Osteocyte (in vitro differentiated cells): ENCODE measurements at regions not wholly inside any gene's neighbourhood (a gene's known extent, or its start where the extent isn't known, plus 50 kb on each side); places are given as distances from the start of the nearest gene placed in this dataset.
"Not testable (repeated sequence)": the region's sequence is repeated elsewhere in the genome, so short reads cannot be mapped to it uniquely, and the experiment has no call there.

Experiments
- DNase-seq: peaks from one replicate; pipeline ENCODE4 v3.0.0; 2021; ENCODE audit warnings: mixed read lengths; ENCODE audit not compliant: unreplicated experiment; ENCODE audit errors: extremely low spot score
- H3K27ac Mint-ChIP-seq: one replicate; pipeline ENCODE4 v1.8.0; 2021; ENCODE audit warnings: mild to moderate bottlenecking, mixed read lengths; ENCODE audit not compliant: unreplicated experiment
- H3K27me3 Mint-ChIP-seq: one replicate; pipeline ENCODE4 v1.8.0; 2021; ENCODE audit warnings: mixed read lengths; ENCODE audit not compliant: unreplicated experiment
- H3K36me3 Mint-ChIP-seq: one replicate; pipeline ENCODE4 v1.8.0; 2021; ENCODE audit warnings: mixed read lengths; ENCODE audit not compliant: unreplicated experiment
- H3K4me1 Mint-ChIP-seq: one replicate; pipeline ENCODE4 v1.8.0; 2021; ENCODE audit warnings: mixed read lengths; ENCODE audit not compliant: unreplicated experiment
- H3K4me3 Mint-ChIP-seq: one replicate; pipeline ENCODE4 v1.8.0; 2021; ENCODE audit warnings: mild to moderate bottlenecking, moderate library complexity, mixed read lengths; ENCODE audit not compliant: unreplicated experiment
- H3K9me3 Mint-ChIP-seq: one replicate; pipeline ENCODE4 v1.8.0; 2021; ENCODE audit warnings: mixed read lengths; ENCODE audit not compliant: unreplicated experiment
- TF ChIP-seq, protein P1 (sequence below): fragments of 200-600 bp; sonication (generic); IDR thresholded peaks from 2 replicates; pipeline ENCODE4 v1.5.0; 2021; ENCODE audit warnings: antibody characterized with exemption, mild to moderate bottlenecking, moderate library complexity

DNA sequence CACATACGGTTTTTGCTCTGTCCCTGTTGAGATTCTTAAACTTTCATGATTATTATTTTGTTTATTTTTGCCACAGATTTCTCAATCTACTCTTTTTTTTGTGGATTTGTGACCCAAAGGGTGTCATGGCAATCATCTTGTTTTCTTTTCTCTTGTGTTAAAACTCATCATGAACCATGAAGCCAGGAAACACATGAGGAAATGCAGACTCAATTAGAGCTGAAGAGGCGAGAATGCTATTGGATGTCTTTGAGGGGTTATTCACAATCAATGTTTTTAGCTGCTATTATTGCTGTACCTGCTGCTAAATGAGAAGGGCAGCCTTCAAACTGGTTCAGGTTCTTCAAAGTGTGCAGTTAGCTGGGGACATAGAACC is 99.5 kb upstream of the MMADHC start:
- H3K27ac Mint-ChIP-seq, result peak overlapping the region; percentile 89
- no peak overlapping the region for H3K4me3 Mint-ChIP-seq
- TF ChIP-seq, protein P1, sequence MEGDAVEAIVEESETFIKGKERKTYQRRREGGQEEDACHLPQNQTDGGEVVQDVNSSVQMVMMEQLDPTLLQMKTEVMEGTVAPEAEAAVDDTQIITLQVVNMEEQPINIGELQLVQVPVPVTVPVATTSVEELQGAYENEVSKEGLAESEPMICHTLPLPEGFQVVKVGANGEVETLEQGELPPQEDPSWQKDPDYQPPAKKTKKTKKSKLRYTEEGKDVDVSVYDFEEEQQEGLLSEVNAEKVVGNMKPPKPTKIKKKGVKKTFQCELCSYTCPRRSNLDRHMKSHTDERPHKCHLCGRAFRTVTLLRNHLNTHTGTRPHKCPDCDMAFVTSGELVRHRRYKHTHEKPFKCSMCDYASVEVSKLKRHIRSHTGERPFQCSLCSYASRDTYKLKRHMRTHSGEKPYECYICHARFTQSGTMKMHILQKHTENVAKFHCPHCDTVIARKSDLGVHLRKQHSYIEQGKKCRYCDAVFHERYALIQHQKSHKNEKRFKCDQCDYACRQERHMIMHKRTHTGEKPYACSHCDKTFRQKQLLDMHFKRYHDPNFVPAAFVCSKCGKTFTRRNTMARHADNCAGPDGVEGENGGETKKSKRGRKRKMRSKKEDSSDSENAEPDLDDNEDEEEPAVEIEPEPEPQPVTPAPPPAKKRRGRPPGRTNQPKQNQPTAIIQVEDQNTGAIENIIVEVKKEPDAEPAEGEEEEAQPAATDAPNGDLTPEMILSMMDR, result no peak
- no peak for DNase-seq
- H3K27me3 Mint-ChIP-seq, result no peaks in the 10 kb centered on the region
- peaks cover 36% of the 10 kb centered on the region for H3K4me1 Mint-ChIP-seq
- H3K9me3 Mint-ChIP-seq, result peaks cover 12% of the 10 kb centered on the region
- peaks cover 3% of the 10 kb centered on the region for H3K36me3 Mint-ChIP-seq

DNA sequence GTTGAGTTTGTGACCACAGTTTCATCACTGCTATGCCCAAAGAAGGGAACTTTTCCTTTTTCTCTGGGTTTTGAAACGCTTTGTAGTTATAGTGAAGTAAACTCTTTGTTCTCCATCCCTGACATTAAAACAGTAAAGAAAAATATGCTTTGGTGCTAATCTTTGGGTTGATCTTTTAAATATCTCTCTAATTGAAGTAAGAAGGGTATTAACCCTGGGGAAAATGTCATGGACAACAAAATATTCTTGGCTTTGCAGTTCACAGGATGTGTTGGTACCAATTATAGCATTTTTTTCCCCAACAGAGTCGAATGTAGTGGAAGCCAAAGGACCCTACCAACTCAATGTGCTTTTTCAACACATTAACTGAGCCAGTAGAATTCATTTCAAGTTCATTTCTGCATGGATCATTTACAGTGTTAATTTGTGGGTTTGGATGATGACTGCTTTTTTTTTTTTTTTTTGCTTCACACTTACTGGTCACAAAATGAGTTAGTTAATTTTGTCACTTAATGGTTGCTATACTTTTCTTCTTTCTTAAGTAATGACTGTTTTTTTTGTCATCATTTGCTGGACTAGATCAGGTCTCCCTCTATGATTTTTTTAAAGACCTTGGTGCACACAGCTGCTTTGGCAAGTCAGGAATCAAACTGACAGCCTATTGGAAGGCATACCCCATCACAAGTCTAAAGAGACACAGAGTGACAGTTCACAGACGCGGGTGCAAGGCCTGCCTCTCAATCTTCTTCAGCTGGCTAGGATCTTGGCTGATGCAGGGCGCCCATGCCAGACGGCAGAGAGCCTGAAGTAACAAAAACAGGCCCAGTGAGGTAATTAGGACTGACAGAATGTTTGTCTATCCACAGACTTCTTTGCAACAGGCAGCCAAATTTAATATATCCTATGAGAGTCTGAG is 98.8 kb upstream of the MMADHC start:
- Mint-ChIP-seq H3K36me3 (peaks cover 3% of the 10 kb centered on the region), H3K4me1 (peaks cover 32% of the 10 kb centered on the region), H3K27ac (peak overlapping the region; percentile 89), H3K9me3 (peaks cover 12% of the 10 kb centered on the region), H3K4me3 (no peak overlapping the region), H3K27me3 (no peaks in the 10 kb centered on the region)
- DNase-seq, result no peak
- TF ChIP-seq, protein P1, result no peak

DNA sequence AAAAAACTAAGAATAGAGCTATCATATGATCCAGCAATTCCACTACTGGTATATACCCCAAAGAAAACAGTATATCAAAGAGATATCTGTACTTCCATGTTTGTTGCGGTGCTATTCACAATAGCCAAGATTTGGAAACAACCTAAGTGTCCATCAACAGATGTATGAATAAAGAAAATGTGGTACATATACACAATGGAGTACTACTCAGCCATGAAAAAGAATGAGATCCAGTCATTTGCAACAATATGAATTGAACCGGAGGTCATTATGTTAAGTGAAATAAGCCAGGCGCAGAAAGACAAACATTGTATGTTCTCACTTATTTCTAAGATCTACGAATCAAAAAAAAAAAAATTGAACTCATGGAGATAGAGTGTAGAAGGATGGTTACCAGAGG is 97.8 kb upstream of the MMADHC start:
- Mint-ChIP-seq H3K4me1 (peaks cover 26% of the 10 kb centered on the region), H3K27ac (peak overlapping the region; percentile 12)
- not testable (repeated sequence) for DNase-seq, H3K36me3 Mint-ChIP-seq, H3K27me3 Mint-ChIP-seq, H3K4me3 Mint-ChIP-seq, H3K9me3 Mint-ChIP-seq

GRCh38 chr2:149679286-149679685 is 91.7 kb upstream of the MMADHC start:
- Mint-ChIP-seq H3K36me3 (peaks cover under 1% of the 10 kb centered on the region), H3K27me3 (no peaks in the 10 kb centered on the region)

DNA sequence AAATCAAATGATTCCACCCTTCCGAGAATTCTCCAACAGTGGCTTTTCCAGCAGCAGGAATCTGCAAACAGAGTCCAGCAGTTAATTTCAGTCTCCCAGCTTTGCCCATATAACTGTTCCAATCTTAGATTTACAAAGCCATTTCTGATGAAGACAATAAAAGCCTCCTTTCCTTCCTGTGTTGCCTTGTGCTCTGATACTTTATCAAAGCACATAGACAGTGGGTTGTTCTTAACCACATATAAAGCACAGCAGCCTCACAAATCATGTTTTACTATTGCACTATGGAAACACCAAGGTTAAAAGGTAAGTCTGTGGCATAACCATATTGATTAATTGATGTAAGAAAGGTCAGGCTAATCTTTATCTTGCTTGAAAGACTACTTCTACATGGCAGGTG is 89.8 kb upstream of the MMADHC start:
- Mint-ChIP-seq H3K9me3 (peaks cover 5% of the 10 kb centered on the region), H3K27me3 (no peaks in the 10 kb centered on the region), H3K4me1 (peaks cover 15% of the 10 kb centered on the region), H3K4me3 (no peak overlapping the region), H3K27ac (no peak overlapping the region), H3K36me3 (peaks cover 3% of the 10 kb centered on the region)
- no peak for DNase-seq
- TF ChIP-seq, protein P1, result no peak

More at GRCh38 chr2:149679286-149679685, 91.7 kb upstream of the MMADHC start:
- peaks cover 4% of the 10 kb centered on the region for H3K9me3 Mint-ChIP-seq
- no peak overlapping the region for H3K4me3 Mint-ChIP-seq
- peaks cover 15% of the 10 kb centered on the region for H3K4me1 Mint-ChIP-seq
- H3K27ac Mint-ChIP-seq, result no peak overlapping the region
- TF ChIP-seq, protein P1, result no peak
- DNase-seq, result no peak
